HG03064 (cell line): ENCODE measurements at regions not wholly inside any gene's neighbourhood (a gene's known extent, or its start where the extent isn't known, plus 50 kb on each side); places are given as distances from the start of the nearest gene placed in this dataset.

Experiments
- ATAC-seq: cut with Tn5 transposase; IDR thresholded peaks from one replicate; pipeline ENCODE4 v1.9.1; 2021; ENCODE audit warnings: low read depth; ENCODE audit not compliant: unreplicated experiment

- ATAC-seq = no peak
These were observed 104.2 kb upstream of the MAP1LC3B2 start for GRCh38 chr12:116454950-116455447.

- ATAC-seq = no peak
These were observed 103.4 kb upstream of the MAP1LC3B2 start for GRCh38 chr12:116455540-116456329.

- no peak for ATAC-seq
These were observed 102.7 kb upstream of the MAP1LC3B2 start for GRCh38 chr12:116456330-116457082.

GRCh38 chr12:116458492-116458891, 100.7 kb upstream of the MAP1LC3B2 start:
- no peak for ATAC-seq

GRCh38 chr12:116459011-116459875, 99.9 kb upstream of the MAP1LC3B2 start:
- no peak for ATAC-seq

- ATAC-seq = no peak
These were observed 99.1 kb upstream of the MAP1LC3B2 start for GRCh38 chr12:116459916-116460663.

GRCh38 chr12:116461060-116461459, 98.1 kb upstream of the MAP1LC3B2 start:
- ATAC-seq = no peak

GRCh38 chr12:116463366-116463765, 95.8 kb upstream of the MAP1LC3B2 start:
- no peak for ATAC-seq

- no peak for ATAC-seq
These were observed 93.8 kb upstream of the MAP1LC3B2 start for GRCh38 chr12:116465407-116465806.

GRCh38 chr12:116465856-116466255, 93.3 kb upstream of the MAP1LC3B2 start:
- no peak for ATAC-seq

- ATAC-seq = no peak
These were observed 92.6 kb upstream of the MAP1LC3B2 start for GRCh38 chr12:116466536-116466935.

- ATAC-seq = no peak
These were observed 89.8 kb upstream of the MAP1LC3B2 start for GRCh38 chr12:116469344-116469743.

- no peak for ATAC-seq
These were observed 87.6 kb upstream of the MAP1LC3B2 start for GRCh38 chr12:116471544-116471943.

- ATAC-seq = no peak
These were observed 87.0 kb upstream of the MAP1LC3B2 start for GRCh38 chr12:116472193-116472592.

- no peak for ATAC-seq
These were observed 85.8 kb upstream of the MAP1LC3B2 start for GRCh38 chr12:116473416-116473815.

GRCh38 chr12:116474331-116474730, 84.8 kb upstream of the MAP1LC3B2 start:
- no peak for ATAC-seq

GRCh38 chr12:116474899-116475298, 84.3 kb upstream of the MAP1LC3B2 start:
- no peak for ATAC-seq

GRCh38 chr12:116476227-116476822, 82.9 kb upstream of the MAP1LC3B2 start:
- no peak for ATAC-seq

GRCh38 chr12:116478243-116478773, 80.9 kb upstream of the MAP1LC3B2 start:
- ATAC-seq = no peak
